K562 (cell line): ENCODE measurements at regions not wholly inside any gene's neighbourhood (a gene's known extent, or its start where the extent isn't known, plus 50 kb on each side); places are given as distances from the start of the nearest gene placed in this dataset.

Source experiments
- ATAC-seq: fragments of 200-7000 bp; cut with Tn5 transposase; 3 replicates; pipeline ENCODE4 v1.9.1; 2020; ENCODE audit warnings: moderate library complexity
- BruUV-seq: library from RNA; stranded (reverse); fragments of 400-500 nt; replicated peaks from 2 replicates; lab custom pipeline; 2021; lab: Mats Ljungman, UMichigan
- CTCF ChIA-PET: fragments of 300-600 bp; formaldehyde crosslinking; extraction: SDS; loops from one replicate; lab custom pipeline; 2021; ENCODE audit warnings: low intra/inter-chr PET ratio; lab: Yijun Ruan, JAX
- POLR2A ChIA-PET: fragments of 300-600, 350-650 bp; sonication (Branson Sonifier 250); formaldehyde crosslinking; extraction: SDS; loops from one replicate; lab custom pipeline; 2021; ENCODE audit warnings: antibody characterized with exemption, inconsistent platforms; lab: Yijun Ruan, JAX
- DNase-seq, 4 experiments: peaks; one replicate each; pipeline versions ENCODE4 v3.0.0 to v3.0.0-alpha.2; 2011 to 2018; ENCODE audit warnings: low spot score in 3 of 4, mixed read lengths in 3 of 4; ENCODE audit errors: extremely low read depth in 1 of 4
- FAIRE-seq: peaks from 2 replicates; lab custom pipeline; 2011; peaks lifted over from hg19 to GRCh38; lab: Jason Lieb, UNC
- H2AFZ ChIP-seq: 2 replicates; pipeline ENCODE4 v1.6.0; 2011; ENCODE audit warnings: low read depth, low read length, control low read depth, inconsistent platforms
- H3K27ac ChIP-seq: fragments of 200-600 bp; 3 replicates; pipeline ENCODE4 v1.8.0; 2011; ENCODE audit warnings: low read depth, mild to moderate bottlenecking, control low read depth, inconsistent platforms, low read length, moderate library complexity, mixed read lengths; ENCODE audit errors: extremely low read depth
- H3K27me3 ChIP-seq, 2 experiments: fragments of 300-600 bp in 1 of 2; 2 replicates in 1 of 2; 3 replicates in 1 of 2; pipeline versions ENCODE4 v1.6.0 to v1.8.0; 2011; ENCODE audit warnings: inconsistent platforms in 2 of 2, low read length in 2 of 2, mild to moderate bottlenecking in 1 of 2, mixed read lengths in 1 of 2, moderate library complexity in 1 of 2; ENCODE audit not compliant: control insufficient read depth in 2 of 2, insufficient read depth in 2 of 2
- H3K36me3 ChIP-seq: fragments of 300-600 bp; 3 replicates; pipeline ENCODE4 v1.8.0; 2011; ENCODE audit warnings: mild to moderate bottlenecking, low read length, inconsistent platforms; ENCODE audit not compliant: control insufficient read depth, insufficient read depth
- H3K4me1 ChIP-seq, 2 experiments: fragments of 200-600 bp in 1 of 2; replicated peaks in 1 of 2; 2 replicates in 1 of 2; 3 replicates in 1 of 2; pipeline versions ENCODE4 v1.5.1 to v1.8.0; 2011; ENCODE audit warnings: inconsistent platforms in 2 of 2, low read length in 2 of 2, mild to moderate bottlenecking in 1 of 2, mixed read lengths in 1 of 2, moderate library complexity in 1 of 2; ENCODE audit not compliant: control insufficient read depth in 2 of 2, insufficient read depth in 2 of 2
- H3K4me2 ChIP-seq: 2 replicates; pipeline ENCODE4 v1.6.1; 2011; ENCODE audit warnings: low read length, control low read depth, inconsistent platforms, mixed read lengths; ENCODE audit not compliant: insufficient read depth
- H3K4me3 ChIP-seq: fragments of 200-600 bp; sonication (generic), shearing (Covaris generic); 2 replicates; pipeline ENCODE4 v1.5.1; 2016; ENCODE audit warnings: control low read depth, inconsistent platforms
- H3K79me2 ChIP-seq: fragments of 200-600 bp; 3 replicates; pipeline ENCODE4 v1.8.0; 2011; ENCODE audit warnings: low read length, inconsistent platforms; ENCODE audit not compliant: control insufficient read depth, insufficient read depth
- H3K9ac ChIP-seq, 2 experiments: 2 replicates each; pipeline versions ENCODE4 v1.6.0 to v1.6.1; 2011; ENCODE audit warnings: low read depth in 2 of 2, low read length in 2 of 2, control low read depth in 1 of 2, inconsistent platforms in 1 of 2, mild to moderate bottlenecking in 1 of 2, mixed read lengths in 1 of 2; ENCODE audit not compliant: insufficient read depth in 1 of 2
- H3K9me1 ChIP-seq: one replicate; pipeline ENCODE4 v1.6.0; 2011; ENCODE audit warnings: inconsistent platforms, mild to moderate bottlenecking, low read length, moderate library complexity; ENCODE audit not compliant: control insufficient read depth, insufficient read depth
- H3K9me3 ChIP-seq: replicated peaks from 2 replicates; pipeline ENCODE4 v1.5.1; 2011; ENCODE audit warnings: low read depth, low read length, inconsistent platforms; ENCODE audit not compliant: control insufficient read depth, insufficient read depth
- H4K20me1 ChIP-seq: replicated peaks from 2 replicates; pipeline ENCODE4 v1.6.1; 2011; ENCODE audit warnings: low read length, inconsistent platforms, mixed read lengths; ENCODE audit not compliant: control insufficient read depth, insufficient read depth
- ADNP ChIP-seq: fragments of 200-800 bp; sonication (Bioruptor generic); IDR thresholded peaks from 2 replicates; pipeline ENCODE4 v1.6.1; 2016; ENCODE audit warnings: missing genetic modification characterization, missing compliant biosample characterization
- SAP30 ChIP-seq: fragments of 200-600 bp; sonication (generic); IDR thresholded peaks from 2 replicates; pipeline ENCODE4 v1.6.1; 2012; ENCODE audit warnings: borderline replicate concordance, low read depth, mild to moderate bottlenecking, moderate library complexity, low read length, control low read depth, inconsistent platforms; ENCODE audit not compliant: insufficient read depth, poor library complexity, severe bottlenecking
- SMARCE1 ChIP-seq: fragments of 450-650 bp; IDR thresholded peaks from 2 replicates; pipeline ENCODE4 v1.7.1; 2016; ENCODE audit warnings: mild to moderate bottlenecking
- STAG1 ChIP-seq: sonication (generic); formaldehyde crosslinking; IDR thresholded peaks from 2 replicates; pipeline ENCODE4 v1.5.0; 2020; ENCODE audit warnings: missing genetic modification reagents, borderline replicate concordance
- TCF3 ChIP-seq: sonication (generic); formaldehyde crosslinking; IDR thresholded peaks from 2 replicates; pipeline ENCODE4 v1.4.0; 2020; ENCODE audit warnings: mild to moderate bottlenecking, missing genetic modification reagents
- TGIF2 ChIP-seq: sonication (generic); formaldehyde crosslinking; IDR thresholded peaks from 2 replicates; pipeline ENCODE4 v1.8.1; 2022; ENCODE audit warnings: mild to moderate bottlenecking, missing genetic modification reagents, moderate library complexity
- U2AF2 ChIP-seq: fragments of 200-400 bp; formaldehyde crosslinking; optimal IDR thresholded peaks from 2 replicates; pipeline ENCODE3; 2017; ENCODE audit warnings: low read depth, mild to moderate bottlenecking, low read length
- ZNF174 ChIP-seq: fragments of 250-450 bp; sonication (Bioruptor Pico); IDR thresholded peaks from 2 replicates; pipeline ENCODE4 v1.4.0; 2020; ENCODE audit warnings: mild to moderate bottlenecking
- ZNF347 ChIP-seq: fragments of 450-650 bp; formaldehyde crosslinking; IDR thresholded peaks from 2 replicates; pipeline ENCODE4 v1.4.0; 2020; ENCODE audit warnings: low read depth, mild to moderate bottlenecking, moderate library complexity
- ZNF589 ChIP-seq: fragments of 200-800 bp; sonication (Bioruptor generic); IDR thresholded peaks from 2 replicates; pipeline ENCODE4 v1.6.1; 2016; ENCODE audit warnings: low read depth, missing genetic modification characterization, missing compliant biosample characterization
- ZNF717 ChIP-seq: fragments of 250-450 bp; sonication (Bioruptor Pico); IDR thresholded peaks from 2 replicates; pipeline ENCODE4 v1.5.0; 2021
- WGBS: fragments of 100-300 bp; shearing (Covaris generic); methylation state at CpG from one replicate; pipeline ENCODE4 v1.1.6; 2016; ENCODE audit warnings: low coverage, mixed read lengths; ENCODE audit not compliant: insufficient coverage; ENCODE audit errors: missing lambda C conversion rate; 5-methylcytosine and 5-hydroxymethylcytosine counted together
- in situ Hi-C: fragments of 300-500 bp; cut with MboI; formaldehyde crosslinking; loops from 4 replicates; pipeline ENCODE4 v1.15.0; 2018; ENCODE audit warnings: inconsistent platforms, mixed read lengths
- intact Hi-C: fragments of 100-400 bp; cut with micrococcal nuclease; formaldehyde crosslinking; loops from 2 replicates; pipeline ENCODE4 v1.14.2; 2022
- TF ChIP-seq, protein P1 (sequence below), 2 experiments: fragments of 450-650 bp; conservative IDR thresholded peaks; 2 replicates each; pipeline ENCODE4 v1.6.1; 2017; ENCODE audit warnings: mild to moderate bottlenecking in 2 of 2, moderate library complexity in 2 of 2
- TF ChIP-seq, protein P2 (sequence below): fragments of 450-650 bp; IDR thresholded peaks from 2 replicates; pipeline ENCODE4 v1.6.1; 2018; ENCODE audit warnings: mild to moderate bottlenecking, low read depth; ENCODE audit not compliant: partially characterized antibody

DNA sequence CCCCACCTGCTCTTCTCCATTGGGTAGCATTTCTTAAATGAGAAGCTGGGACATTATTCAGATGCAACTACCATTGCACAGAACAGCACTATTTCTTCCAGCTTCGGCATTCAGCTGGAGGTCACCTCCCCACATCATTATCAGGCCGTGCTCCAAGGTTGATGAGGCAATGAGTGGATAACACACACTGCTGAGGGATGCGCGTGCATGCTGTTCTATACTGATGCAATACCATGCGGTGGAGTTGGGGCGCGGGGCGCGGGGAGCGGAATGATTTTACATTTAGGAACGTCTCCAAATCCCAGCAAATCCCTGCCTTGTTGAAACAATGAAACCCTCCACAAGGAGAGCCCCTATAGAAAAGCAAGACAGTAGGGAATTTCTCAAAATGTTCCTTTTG, 283.4 kb downstream of the GRIN2B start (continued):
- TF ChIP-seq U2AF2 (no peak), ZNF174 (CRISPR knock-in tag) (no peak), ZNF347 (CRISPR knock-in tag) (no peak), TCF3 (CRISPR knock-in tag) (no peak)
- TF ChIP-seq, protein P1, sequence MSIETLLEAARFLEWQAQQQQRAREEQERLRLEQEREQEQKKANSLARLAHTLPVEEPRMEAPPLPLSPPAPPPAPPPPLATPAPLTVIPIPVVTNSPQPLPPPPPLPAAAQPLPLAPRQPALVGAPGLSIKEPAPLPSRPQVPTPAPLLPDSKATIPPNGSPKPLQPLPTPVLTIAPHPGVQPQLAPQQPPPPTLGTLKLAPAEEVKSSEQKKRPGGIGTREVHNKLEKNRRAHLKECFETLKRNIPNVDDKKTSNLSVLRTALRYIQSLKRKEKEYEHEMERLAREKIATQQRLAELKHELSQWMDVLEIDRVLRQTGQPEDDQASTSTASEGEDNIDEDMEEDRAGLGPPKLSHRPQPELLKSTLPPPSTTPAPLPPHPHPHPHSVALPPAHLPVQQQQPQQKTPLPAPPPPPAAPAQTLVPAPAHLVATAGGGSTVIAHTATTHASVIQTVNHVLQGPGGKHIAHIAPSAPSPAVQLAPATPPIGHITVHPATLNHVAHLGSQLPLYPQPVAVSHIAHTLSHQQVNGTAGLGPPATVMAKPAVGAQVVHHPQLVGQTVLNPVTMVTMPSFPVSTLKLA (conservative IDR thresholded peaks at IDR 0.05) = no peak

DNA sequence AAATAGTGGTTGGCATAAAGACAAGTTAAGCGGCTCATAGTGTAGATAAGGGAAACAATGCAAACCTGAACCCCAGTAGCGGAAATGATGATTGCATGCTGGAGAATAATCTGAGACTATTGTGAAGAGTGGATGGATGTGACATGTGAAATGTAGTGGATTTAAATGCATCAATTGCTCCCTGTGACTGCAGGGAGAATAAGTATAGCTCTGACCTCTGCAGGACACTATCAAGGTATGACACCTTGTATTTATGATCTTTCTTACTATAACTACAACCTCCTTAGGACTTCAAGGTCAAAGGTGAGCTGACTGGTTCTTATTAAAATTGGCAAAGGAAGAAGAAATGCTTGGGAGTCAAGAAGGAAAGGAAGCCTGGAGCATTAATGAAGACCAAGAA, 285.6 kb downstream of the GRIN2B start:
- Histone ChIP-seq H3K36me3 (no peaks in the 10 kb centered on the region), H4K20me1 (no peaks in the 10 kb centered on the region), H3K79me2 (no peaks in the 10 kb centered on the region), H3K27me3 (no peaks in the 10 kb centered on the region), H3K4me1 (no peaks in the 10 kb centered on the region), H3K4me3 (no peak overlapping the region), H3K9me3 (no peaks in the 10 kb centered on the region), H3K27ac (no peak overlapping the region), H2AFZ (no peak overlapping the region), H3K4me2 (no peak overlapping the region), H3K9me1 (no peaks in the 10 kb centered on the region), H3K9ac (no peak overlapping the region)
- FAIRE-seq = no peak
- WGBS = 0% methylated on average over 2 of the region's 2 CpGs
- no TSS peak for BruUV-seq
- CTCF ChIA-PET = no interaction called here
- TF ChIP-seq SMARCE1 (no peak), STAG1 (CRISPR knock-in tag) (no peak), ZNF589 (CRISPR knock-in tag) (no peak), SAP30 (no peak), ADNP (tag) (no peak), TGIF2 (no peak), ZNF717 (no peak)
- TF ChIP-seq, protein P2, sequence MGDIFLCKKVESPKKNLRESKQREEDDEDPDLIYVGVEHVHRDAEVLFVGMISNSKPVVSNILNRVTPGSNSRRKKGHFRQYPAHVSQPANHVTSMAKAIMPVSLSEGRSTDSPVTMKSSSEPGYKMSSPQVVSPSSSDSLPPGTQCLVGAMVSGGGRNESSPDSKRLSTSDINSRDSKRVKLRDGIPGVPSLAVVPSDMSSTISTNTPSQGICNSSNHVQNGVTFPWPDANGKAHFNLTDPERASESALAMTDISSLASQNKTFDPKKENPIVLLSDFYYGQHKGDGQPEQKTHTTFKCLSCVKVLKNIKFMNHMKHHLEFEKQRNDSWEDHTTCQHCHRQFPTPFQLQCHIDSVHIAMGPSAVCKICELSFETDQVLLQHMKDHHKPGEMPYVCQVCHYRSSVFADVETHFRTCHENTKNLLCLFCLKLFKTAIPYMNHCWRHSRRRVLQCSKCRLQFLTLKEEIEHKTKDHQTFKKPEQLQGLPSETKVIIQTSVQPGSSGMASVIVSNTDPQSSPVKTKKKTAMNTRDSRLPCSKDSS = no peak
- in situ Hi-C loops (no loop called here), intact Hi-C loops (no loop called here)
- no peak for DNase-seq
- no peak for ATAC-seq
- POLR2A ChIA-PET = no interaction called here
